Natural killer cell (primary cell): ENCODE measurements at regions not wholly inside any gene's neighbourhood (a gene's known extent, or its start where the extent isn't known, plus 50 kb on each side); places are given as distances from the start of the nearest gene placed in this dataset.

Source experiments
- ATAC-seq, 3 donors: fragments of 150-1000 bp in 2 of 3; fragments of 200-7000 bp in 1 of 3; cut with Tn5 transposase; 1 replicate in 1 of 3; 2 replicates in 2 of 3; pipeline ENCODE4 v1.10.0; 2021; ENCODE audit warnings: mild to moderate bottlenecking in 2 of 3, moderate library complexity in 2 of 3
- DNase-seq, 2 donors: peaks; one replicate each; pipeline versions ENCODE4 v3.0.0 to v3.0.0-alpha.2; 2013 to 2021; ENCODE audit warnings: mixed read lengths in 1 of 2
- H3K27ac ChIP-seq: one replicate; pipeline ENCODE4 v1.5.1; 2013; ENCODE audit warnings: mild to moderate bottlenecking, low read length
- H3K27me3 ChIP-seq: one replicate; pipeline ENCODE4 v1.6.1; 2013; ENCODE audit warnings: low read length; ENCODE audit not compliant: control insufficient read depth, insufficient read depth
- H3K36me3 ChIP-seq: one replicate; pipeline ENCODE4 v1.6.1; 2013; ENCODE audit warnings: low read length; ENCODE audit not compliant: control insufficient read depth, insufficient read depth
- H3K4me1 ChIP-seq: one replicate; pipeline ENCODE4 v1.6.1; 2013; ENCODE audit warnings: low read length; ENCODE audit not compliant: control insufficient read depth, insufficient read depth
- H3K4me3 ChIP-seq: one replicate; pipeline ENCODE4 v1.5.1; 2013; ENCODE audit warnings: low read length
- H3K9me3 ChIP-seq: one replicate; pipeline ENCODE4 v1.6.1; 2013; ENCODE audit warnings: low read length; ENCODE audit not compliant: control insufficient read depth, insufficient read depth
- H3K27ac Mint-ChIP-seq, 2 donors: one replicate each; pipeline ENCODE4 v1.8.0; 2022; ENCODE audit warnings: mild to moderate bottlenecking in 2 of 2, mixed read lengths in 2 of 2, moderate library complexity in 1 of 2
- H3K27me3 Mint-ChIP-seq, 2 donors: one replicate each; pipeline ENCODE4 v1.8.0; 2022; ENCODE audit warnings: low read depth in 2 of 2, mixed read lengths in 2 of 2
- H3K36me3 Mint-ChIP-seq: one replicate; pipeline ENCODE4 v1.8.0; 2022; ENCODE audit warnings: mixed read lengths
- H3K4me1 Mint-ChIP-seq, 2 donors: one replicate each; pipeline ENCODE4 v1.8.0; 2022; ENCODE audit warnings: mixed read lengths in 2 of 2
- H3K4me3 Mint-ChIP-seq: one replicate; pipeline ENCODE4 v1.8.0; 2022; ENCODE audit warnings: mild to moderate bottlenecking, moderate library complexity, mixed read lengths
- H3K9me3 Mint-ChIP-seq, 2 donors: one replicate each; pipeline ENCODE4 v1.8.0; 2022; ENCODE audit warnings: mixed read lengths in 2 of 2
- WGBS: methylation state at CpG from one replicate; pipeline ENCODE4 v1.1.7; 2013; ENCODE audit warnings: missing lambda C conversion rate; ENCODE audit not compliant: insufficient coverage; 5-methylcytosine and 5-hydroxymethylcytosine counted together
- intact Hi-C: fragments of 100-400 bp; cut with micrococcal nuclease; formaldehyde crosslinking; loops from one replicate; pipeline ENCODE4 v1.14.2; 2022
- TF ChIP-seq, protein P1 (sequence below): fragments of 200-600 bp; IDR thresholded peaks from one replicate; pipeline ENCODE4 v1.8.0; 2022; ENCODE audit warnings: antibody characterized with exemption

DNA sequence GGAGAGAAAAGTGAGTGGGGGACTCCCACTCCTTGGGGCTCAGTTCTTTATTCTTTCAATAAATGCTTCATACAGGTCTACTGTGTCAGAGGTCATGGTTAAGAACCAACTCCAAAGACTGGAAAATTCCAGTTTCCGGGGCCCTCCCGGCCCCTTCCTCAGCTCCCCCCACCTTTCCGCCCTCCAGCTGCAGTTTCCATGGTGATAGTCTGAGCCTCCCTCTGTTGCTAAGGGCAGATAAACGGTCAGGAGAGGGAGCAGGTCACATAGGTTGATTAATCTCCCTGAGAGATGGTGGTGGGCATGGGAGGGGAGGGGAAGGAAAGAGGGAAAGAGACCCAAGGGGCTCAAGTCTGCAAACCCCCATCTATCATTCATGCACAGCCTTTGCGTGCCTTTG lies 131.5 kb upstream of the USP29 start:
- no peaks in the 10 kb centered on the region for H3K27me3 ChIP-seq
- DNase-seq (no peak), ATAC-seq (no peak)
- Mint-ChIP-seq H3K4me3 (no peak overlapping the region), H3K9me3 (peaks cover 21 to 24% of the 10 kb centered on the region in 2 donors), H3K27me3 (no peaks in the 10 kb centered on the region), H3K4me1 (no peaks in the 10 kb centered on the region), H3K36me3 (peaks cover 6% of the 10 kb centered on the region), H3K27ac (no peak overlapping the region)
- no peaks in the 10 kb centered on the region for H3K4me1 ChIP-seq
- intact Hi-C loops: no loop called here
- H3K27ac ChIP-seq: no peak overlapping the region
- TF ChIP-seq, protein P1, sequence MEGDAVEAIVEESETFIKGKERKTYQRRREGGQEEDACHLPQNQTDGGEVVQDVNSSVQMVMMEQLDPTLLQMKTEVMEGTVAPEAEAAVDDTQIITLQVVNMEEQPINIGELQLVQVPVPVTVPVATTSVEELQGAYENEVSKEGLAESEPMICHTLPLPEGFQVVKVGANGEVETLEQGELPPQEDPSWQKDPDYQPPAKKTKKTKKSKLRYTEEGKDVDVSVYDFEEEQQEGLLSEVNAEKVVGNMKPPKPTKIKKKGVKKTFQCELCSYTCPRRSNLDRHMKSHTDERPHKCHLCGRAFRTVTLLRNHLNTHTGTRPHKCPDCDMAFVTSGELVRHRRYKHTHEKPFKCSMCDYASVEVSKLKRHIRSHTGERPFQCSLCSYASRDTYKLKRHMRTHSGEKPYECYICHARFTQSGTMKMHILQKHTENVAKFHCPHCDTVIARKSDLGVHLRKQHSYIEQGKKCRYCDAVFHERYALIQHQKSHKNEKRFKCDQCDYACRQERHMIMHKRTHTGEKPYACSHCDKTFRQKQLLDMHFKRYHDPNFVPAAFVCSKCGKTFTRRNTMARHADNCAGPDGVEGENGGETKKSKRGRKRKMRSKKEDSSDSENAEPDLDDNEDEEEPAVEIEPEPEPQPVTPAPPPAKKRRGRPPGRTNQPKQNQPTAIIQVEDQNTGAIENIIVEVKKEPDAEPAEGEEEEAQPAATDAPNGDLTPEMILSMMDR: no peak
- 35% methylated on average over 5 of the region's 5 CpGs for WGBS
- H3K36me3 ChIP-seq: no peaks in the 10 kb centered on the region
- H3K4me3 ChIP-seq: no peak overlapping the region
- H3K9me3 ChIP-seq: peaks cover 40% of the 10 kb centered on the region

DNA sequence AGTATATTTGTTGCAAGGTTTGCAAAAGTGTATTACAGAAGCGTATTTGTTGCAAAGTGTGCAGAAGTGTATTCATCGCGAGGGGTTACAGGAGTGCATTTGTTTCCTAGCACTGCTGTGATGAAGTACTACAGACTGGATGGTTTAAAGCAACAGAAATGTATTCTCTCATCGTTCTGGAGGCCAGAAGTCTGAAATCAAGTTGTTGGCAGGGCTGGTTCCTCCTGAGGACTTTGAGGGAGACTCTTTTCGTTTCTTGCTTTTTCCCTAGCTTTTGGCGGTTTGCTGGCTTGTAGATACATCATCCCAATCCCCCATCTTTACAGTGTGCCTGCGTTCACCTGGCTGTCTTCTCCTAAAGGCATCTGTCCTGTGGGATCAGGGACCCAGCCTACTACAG lies 127.9 kb upstream of the USP29 start:
- no peak overlapping the region for H3K4me3 Mint-ChIP-seq
- Histone ChIP-seq H3K9me3 (peaks cover 36% of the 10 kb centered on the region), H3K27me3 (no peaks in the 10 kb centered on the region), H3K4me1 (no peaks in the 10 kb centered on the region), H3K36me3 (no peaks in the 10 kb centered on the region), H3K4me3 (no peak overlapping the region), H3K27ac (no peak overlapping the region)
- 82% methylated on average over 7 of the region's 7 CpGs for WGBS
- ATAC-seq (no peak), DNase-seq (no peak)
- H3K36me3 Mint-ChIP-seq: peaks cover 14% of the 10 kb centered on the region
- peaks cover 16 to 33% of the 10 kb centered on the region in 2 donors for H3K9me3 Mint-ChIP-seq
- H3K27me3 Mint-ChIP-seq: no peaks in the 10 kb centered on the region
- no peak overlapping the region for H3K27ac Mint-ChIP-seq
- intact Hi-C loops: no loop called here
- TF ChIP-seq, protein P1: no peak
- H3K4me1 Mint-ChIP-seq: no peaks in the 10 kb centered on the region

DNA sequence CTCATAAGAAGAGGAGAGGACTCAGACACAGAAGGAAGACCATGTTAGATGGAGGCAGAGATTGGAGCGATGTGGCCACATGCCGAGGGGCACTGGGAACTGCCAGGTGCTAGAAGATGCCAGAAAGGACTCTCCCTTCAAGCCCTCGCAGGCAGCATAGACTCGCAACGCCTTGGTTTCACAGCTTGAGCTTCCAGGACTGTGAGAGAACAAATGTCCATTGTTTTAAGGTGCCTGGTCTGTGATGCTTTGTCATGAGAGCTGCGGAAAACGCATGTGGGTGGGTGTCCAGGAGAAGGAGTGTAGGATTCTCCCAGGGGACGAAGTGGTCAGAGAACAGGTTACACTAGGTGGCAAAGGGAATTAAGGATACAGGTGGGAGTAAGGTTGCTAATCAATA lies 125.9 kb upstream of the USP29 start:
- DNase-seq (no peak), ATAC-seq (no peak)
- H3K4me3 ChIP-seq: no peak overlapping the region
- no peaks in the 10 kb centered on the region for H3K27me3 ChIP-seq
- intact Hi-C loops: no loop called here
- H3K27me3 Mint-ChIP-seq: no peaks in the 10 kb centered on the region
- no peak overlapping the region for H3K27ac Mint-ChIP-seq
- no peaks in the 10 kb centered on the region for H3K4me1 Mint-ChIP-seq
- H3K9me3 Mint-ChIP-seq: peaks cover 16 to 31% of the 10 kb centered on the region in 2 donors
- no peaks in the 10 kb centered on the region for H3K4me1 ChIP-seq
- no peak overlapping the region for H3K27ac ChIP-seq
- peaks cover 14% of the 10 kb centered on the region for H3K36me3 Mint-ChIP-seq
- H3K4me3 Mint-ChIP-seq: no peak overlapping the region
- peaks cover 24% of the 10 kb centered on the region for H3K9me3 ChIP-seq
- no peaks in the 10 kb centered on the region for H3K36me3 ChIP-seq
- TF ChIP-seq, protein P1: no peak
- 93% methylated on average over 8 of the region's 8 CpGs for WGBS

DNA sequence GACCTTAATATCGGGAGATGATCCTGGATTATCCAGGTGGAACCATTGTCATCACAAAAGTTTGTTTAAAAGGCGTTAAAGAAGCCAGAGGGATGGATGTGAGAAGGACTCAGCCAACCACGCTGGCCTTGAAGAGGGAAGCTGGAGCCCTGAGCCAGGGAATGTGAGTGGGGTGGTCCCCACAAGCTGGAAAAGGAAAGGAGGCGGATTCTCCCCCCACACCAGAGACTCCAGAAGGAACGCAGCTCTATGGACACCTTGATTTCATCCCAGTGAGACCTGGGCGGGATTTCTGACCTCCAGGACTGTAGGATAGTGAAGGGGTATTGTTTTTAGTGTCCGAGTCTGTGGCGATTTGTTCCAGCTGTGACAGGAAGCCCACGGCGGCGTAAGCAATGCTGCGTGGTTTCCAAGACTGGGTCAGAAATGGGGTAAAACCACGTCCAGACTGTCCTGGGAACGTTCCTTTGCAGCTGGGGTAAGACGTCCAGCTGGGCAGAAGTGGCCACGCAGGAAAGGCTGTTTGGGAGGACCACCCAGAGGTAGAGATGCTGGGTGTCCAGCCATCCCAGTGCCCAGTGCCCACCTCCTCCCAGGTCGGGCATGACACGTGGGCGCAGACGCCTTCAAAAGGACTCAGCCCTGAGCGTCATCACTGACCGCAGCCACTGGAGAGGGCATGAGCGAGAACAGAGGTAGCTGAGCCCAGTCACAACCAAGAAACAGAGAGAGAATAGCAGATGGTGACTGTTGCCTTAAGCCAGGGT lies 125.4 kb upstream of the USP29 start:
- H3K36me3 Mint-ChIP-seq: peaks cover 14% of the 10 kb centered on the region
- no peak for ATAC-seq
- H3K9me3 ChIP-seq: peaks cover 22% of the 10 kb centered on the region
- TF ChIP-seq, protein P1: no peak
- H3K4me3 Mint-ChIP-seq: no peak overlapping the region
- no peaks in the 10 kb centered on the region for H3K4me1 ChIP-seq
- 81% methylated on average over 22 of the region's 23 CpGs for WGBS
- no peak overlapping the region for H3K4me3 ChIP-seq
- no peaks in the 10 kb centered on the region for H3K36me3 ChIP-seq
- intact Hi-C loops: no loop called here
- H3K9me3 Mint-ChIP-seq: peaks cover 15 to 28% of the 10 kb centered on the region in 2 donors
- H3K4me1 Mint-ChIP-seq: no peaks in the 10 kb centered on the region
- H3K27me3 ChIP-seq: no peaks in the 10 kb centered on the region
- H3K27ac ChIP-seq: no peak overlapping the region
- no peak overlapping the region for H3K27ac Mint-ChIP-seq
- H3K27me3 Mint-ChIP-seq: no peaks in the 10 kb centered on the region
- DNase-seq: no peak
